KMS-11 (cell line): ENCODE measurements at regions not wholly inside any gene's neighbourhood (a gene's known extent, or its start where the extent isn't known, plus 50 kb on each side); places are given as distances from the start of the nearest gene placed in this dataset.

ENCODE experiments used
- H2AFZ ChIP-seq: fragments of 200-600 bp; sonication (generic); 2 replicates; pipeline ENCODE4 v1.6.1; 2016; ENCODE audit warnings: antibody characterized with exemption, mixed run types, low read depth
- H3K27ac ChIP-seq: fragments of 200-600 bp; sonication (generic); 2 replicates; pipeline ENCODE4 v1.6.1; 2016; ENCODE audit warnings: mild to moderate bottlenecking, mixed run types
- H3K27me3 ChIP-seq: fragments of 200-600 bp; sonication (generic); 2 replicates; pipeline ENCODE4 v1.6.1; 2017; ENCODE audit warnings: mild to moderate bottlenecking, low read depth, mixed run types, moderate library complexity; ENCODE audit not compliant: insufficient read depth
- H3K36me3 ChIP-seq: fragments of 200-600 bp; sonication (generic); 2 replicates; pipeline ENCODE4 v1.6.1; 2017; ENCODE audit warnings: mild to moderate bottlenecking, mixed run types; ENCODE audit not compliant: insufficient read depth
- H3K4me1 ChIP-seq: fragments of 200-600 bp; sonication (generic); 2 replicates; pipeline ENCODE4 v1.6.1; 2016; ENCODE audit warnings: mild to moderate bottlenecking, low read depth, mixed run types; ENCODE audit not compliant: poor library complexity, severe bottlenecking
- H3K4me2 ChIP-seq: fragments of 200-600 bp; sonication (generic); 2 replicates; pipeline ENCODE4 v1.7.0; 2016; ENCODE audit warnings: mild to moderate bottlenecking, mixed run types
- H3K4me3 ChIP-seq: fragments of 200-600 bp; sonication (generic); IDR thresholded peaks from 2 replicates; pipeline ENCODE4 v1.6.1; 2017; ENCODE audit warnings: low read depth, low read length, mixed read lengths; ENCODE audit not compliant: insufficient read depth
- H3K79me2 ChIP-seq: fragments of 200-600 bp; sonication (generic); 2 replicates; pipeline ENCODE4 v1.6.1; 2016; ENCODE audit warnings: low read depth, mixed run types; ENCODE audit not compliant: insufficient read depth
- H3K9ac ChIP-seq: fragments of 200-600 bp; sonication (generic); 2 replicates; pipeline ENCODE4 v1.6.1; 2016; ENCODE audit warnings: mild to moderate bottlenecking, mixed run types
- H4K20me1 ChIP-seq: fragments of 200-600 bp; sonication (generic); 2 replicates; pipeline ENCODE4 v1.6.1; 2016; ENCODE audit warnings: mild to moderate bottlenecking, mixed run types; ENCODE audit not compliant: insufficient read depth
- TF ChIP-seq, protein P1 (sequence below): fragments of 200-600 bp; sonication (generic); conservative IDR thresholded peaks from 2 replicates; pipeline ENCODE4 v1.6.1; 2017; ENCODE audit warnings: low read depth, mild to moderate bottlenecking, antibody characterized with exemption, low read length, moderate library complexity, mixed read lengths

DNA sequence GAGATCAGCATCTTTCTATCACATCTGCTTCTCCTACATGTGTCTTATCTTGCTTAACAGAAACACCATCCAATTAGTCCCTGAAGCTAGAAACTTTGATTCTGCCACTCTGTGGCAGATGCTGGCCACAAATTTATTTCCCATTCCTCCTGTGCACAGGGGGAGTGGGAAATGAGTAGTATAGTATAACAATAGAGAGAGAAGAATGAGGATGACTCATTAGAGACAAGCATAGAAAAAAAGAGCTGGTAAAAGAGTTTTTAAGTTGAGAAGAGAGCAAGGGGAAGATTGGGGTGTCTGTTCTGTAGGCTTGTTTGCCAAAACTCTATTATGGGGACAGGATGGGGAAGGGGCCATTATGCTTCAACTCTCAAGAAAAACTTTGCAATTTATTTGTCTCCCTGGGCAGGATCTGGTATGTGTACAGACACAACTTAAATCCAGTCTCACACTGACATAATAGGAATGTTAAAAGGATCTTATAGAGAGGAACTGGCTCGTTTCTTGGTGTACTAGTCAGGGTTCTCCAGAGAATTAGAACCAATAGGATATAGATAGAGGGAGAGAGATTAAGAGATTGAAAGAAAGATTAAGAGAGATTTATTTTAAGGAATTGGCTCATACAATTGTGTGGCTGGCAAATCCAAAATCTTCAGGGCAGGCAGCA, 142.6 kb upstream of the CPSF6 start:
- Histone ChIP-seq H3K27me3 (no peaks in the 10 kb centered on the region), H3K9ac (no peak overlapping the region), H2AFZ (no peak overlapping the region), H4K20me1 (no peaks in the 10 kb centered on the region), H3K4me1 (no peaks in the 10 kb centered on the region), H3K4me2 (no peak overlapping the region), H3K36me3 (no peaks in the 10 kb centered on the region), H3K79me2 (no peaks in the 10 kb centered on the region), H3K4me3 (no peak overlapping the region), H3K27ac (no peak overlapping the region)
- TF ChIP-seq, protein P1, sequence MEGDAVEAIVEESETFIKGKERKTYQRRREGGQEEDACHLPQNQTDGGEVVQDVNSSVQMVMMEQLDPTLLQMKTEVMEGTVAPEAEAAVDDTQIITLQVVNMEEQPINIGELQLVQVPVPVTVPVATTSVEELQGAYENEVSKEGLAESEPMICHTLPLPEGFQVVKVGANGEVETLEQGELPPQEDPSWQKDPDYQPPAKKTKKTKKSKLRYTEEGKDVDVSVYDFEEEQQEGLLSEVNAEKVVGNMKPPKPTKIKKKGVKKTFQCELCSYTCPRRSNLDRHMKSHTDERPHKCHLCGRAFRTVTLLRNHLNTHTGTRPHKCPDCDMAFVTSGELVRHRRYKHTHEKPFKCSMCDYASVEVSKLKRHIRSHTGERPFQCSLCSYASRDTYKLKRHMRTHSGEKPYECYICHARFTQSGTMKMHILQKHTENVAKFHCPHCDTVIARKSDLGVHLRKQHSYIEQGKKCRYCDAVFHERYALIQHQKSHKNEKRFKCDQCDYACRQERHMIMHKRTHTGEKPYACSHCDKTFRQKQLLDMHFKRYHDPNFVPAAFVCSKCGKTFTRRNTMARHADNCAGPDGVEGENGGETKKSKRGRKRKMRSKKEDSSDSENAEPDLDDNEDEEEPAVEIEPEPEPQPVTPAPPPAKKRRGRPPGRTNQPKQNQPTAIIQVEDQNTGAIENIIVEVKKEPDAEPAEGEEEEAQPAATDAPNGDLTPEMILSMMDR: no peak

DNA sequence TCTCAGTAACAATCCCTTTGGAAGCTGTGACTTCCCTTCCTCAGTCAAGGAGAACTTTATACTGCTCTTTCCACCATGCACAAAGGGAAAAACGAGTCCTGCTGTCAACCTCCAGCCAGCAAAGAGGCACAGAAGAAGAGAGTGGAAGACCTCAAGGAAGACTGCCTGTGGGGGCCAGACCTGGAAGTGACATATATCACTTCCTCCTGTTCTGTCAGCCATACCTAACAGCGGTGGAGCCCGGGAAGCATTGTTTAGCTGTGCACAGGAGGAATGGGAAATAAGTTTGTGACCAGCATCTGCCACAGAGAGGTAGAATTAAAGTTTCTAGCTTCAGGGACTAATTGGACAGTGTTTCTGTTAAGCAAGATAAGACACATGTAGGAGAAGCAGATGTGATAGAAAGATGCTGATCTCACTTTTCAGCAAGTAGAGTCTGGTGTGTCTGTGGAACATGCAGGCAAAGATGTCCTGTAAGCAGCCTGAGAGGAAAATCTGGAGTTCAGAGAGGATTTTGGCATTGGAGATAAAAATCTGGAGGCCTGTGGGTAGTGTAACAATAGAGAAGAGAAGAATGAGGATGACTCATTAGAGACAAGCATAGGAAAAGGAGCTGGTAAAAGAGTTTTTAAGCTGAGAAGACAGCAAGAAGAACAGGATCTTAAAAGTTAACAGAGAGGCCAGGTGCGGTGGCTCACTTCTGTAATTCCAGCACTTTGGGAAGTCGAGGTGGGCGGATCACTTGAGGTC, 141.6 kb upstream of the CPSF6 start:
- no peak overlapping the region for H3K9ac ChIP-seq
- no peak overlapping the region for H3K4me3 ChIP-seq
- TF ChIP-seq, protein P1: no peak
- no peaks in the 10 kb centered on the region for H3K36me3 ChIP-seq
- H3K27ac ChIP-seq: no peak overlapping the region
- H3K4me2 ChIP-seq: no peak overlapping the region
- H3K27me3 ChIP-seq: no peaks in the 10 kb centered on the region
- no peak overlapping the region for H2AFZ ChIP-seq
- no peaks in the 10 kb centered on the region for H3K4me1 ChIP-seq
- no peaks in the 10 kb centered on the region for H4K20me1 ChIP-seq
- H3K79me2 ChIP-seq: no peaks in the 10 kb centered on the region

GRCh38 chr12:69099201-69099837, 140.1 kb upstream of the CPSF6 start:
- TF ChIP-seq, protein P1: no peak

DNA sequence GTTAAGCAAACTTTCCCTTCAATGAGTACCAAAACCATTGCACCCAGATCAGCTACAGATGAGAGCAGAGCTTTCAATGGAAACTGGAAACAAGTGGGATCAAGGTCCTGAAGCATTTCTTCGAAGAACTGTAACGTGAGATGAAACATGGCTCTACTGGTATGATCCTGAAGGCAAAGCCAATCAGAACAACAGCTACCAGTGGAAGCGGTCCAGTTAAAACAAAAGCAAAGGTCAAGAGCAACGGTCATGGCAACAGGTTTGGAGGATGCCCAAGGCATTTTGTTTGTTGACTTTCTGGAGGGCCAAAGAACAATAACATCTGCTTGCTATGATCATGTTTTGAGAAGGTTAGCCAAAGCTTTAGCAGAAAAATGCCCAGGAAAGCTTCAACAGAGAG, 137.9 kb upstream of the CPSF6 start:
- TF ChIP-seq, protein P1: no peak
- Histone ChIP-seq H2AFZ (no peak overlapping the region), H3K4me2 (no peak overlapping the region)

More at GRCh38 chr12:69099201-69099837, 140.1 kb upstream of the CPSF6 start:
- no peak overlapping the region for H2AFZ ChIP-seq
- no peak overlapping the region for H3K9ac ChIP-seq
- no peak overlapping the region for H3K4me2 ChIP-seq
- no peaks in the 10 kb centered on the region for H3K36me3 ChIP-seq
- H3K4me1 ChIP-seq: no peaks in the 10 kb centered on the region
- H4K20me1 ChIP-seq: no peaks in the 10 kb centered on the region
- H3K4me3 ChIP-seq: no peak overlapping the region
- H3K79me2 ChIP-seq: no peaks in the 10 kb centered on the region
- H3K27ac ChIP-seq: no peak overlapping the region
- no peaks in the 10 kb centered on the region for H3K27me3 ChIP-seq

More for the DNA sequence above, 137.9 kb upstream of the CPSF6 start:
- no peak overlapping the region for H3K4me3 ChIP-seq
- no peaks in the 10 kb centered on the region for H3K27me3 ChIP-seq
- no peaks in the 10 kb centered on the region for H4K20me1 ChIP-seq
- H3K79me2 ChIP-seq: no peaks in the 10 kb centered on the region
- H3K27ac ChIP-seq: no peak overlapping the region
- H3K9ac ChIP-seq: no peak overlapping the region
- no peaks in the 10 kb centered on the region for H3K4me1 ChIP-seq
- no peaks in the 10 kb centered on the region for H3K36me3 ChIP-seq
